ENCODE measurements at regions not wholly inside any gene's neighbourhood (a gene's known extent, or its start where the extent isn't known, plus 50 kb on each side); places are given as distances from the start of the nearest gene placed in this dataset.

- peak; percentile 44 for DNase-seq
Observed at GRCh38 chrX:110851780-110852179, 56.2 kb upstream of the CHRDL1 start.

GRCh38 chrX:110847334-110847733 lies 51.7 kb upstream of the CHRDL1 start:
- peak; percentile 77 for DNase-seq

GRCh38 chrX:110846071-110846470 lies 50.5 kb upstream of the CHRDL1 start:
- DNase-seq: no peak

Measured in DMS53 (cell line).